Lower lobe of right lung (tissue), 2 donors: ENCODE measurements at regions not wholly inside any gene's neighbourhood (a gene's known extent, or its start where the extent isn't known, plus 50 kb on each side); places are given as distances from the start of the nearest gene placed in this dataset.

Experiments used
- ATAC-seq, 2 donors: fragments of 200-7000 bp; cut with Tn5 transposase; one replicate each; pipeline ENCODE4 v1.9.1; 2020 to 2022; ENCODE audit warnings: mild to moderate bottlenecking in 2 of 2, moderate library complexity in 2 of 2
- DNase-seq: peaks from one replicate; pipeline ENCODE4 v3.0.0-alpha.2; 2020
- H3K27ac ChIP-seq: fragments of 200-600 bp; one replicate; pipeline ENCODE4 v1.8.0; 2022
- H3K27me3 ChIP-seq: fragments of 200-600 bp; one replicate; pipeline ENCODE4 v1.8.0; 2022; ENCODE audit warnings: low read depth
- H3K36me3 ChIP-seq: fragments of 200-600 bp; one replicate; pipeline ENCODE4 v1.8.0; 2022; ENCODE audit warnings: mild to moderate bottlenecking
- H3K4me1 ChIP-seq: fragments of 200-600 bp; one replicate; pipeline ENCODE4 v1.8.0; 2022
- H3K4me3 ChIP-seq: fragments of 200-600 bp; one replicate; pipeline ENCODE4 v1.8.0; 2022; ENCODE audit warnings: mild to moderate bottlenecking
- H3K9me3 ChIP-seq: fragments of 200-600 bp; one replicate; pipeline ENCODE4 v1.8.0; 2022
- intact Hi-C: fragments of 100-400 bp; cut with DNase I; formaldehyde crosslinking; loops from one replicate; pipeline ENCODE4 v1.11.0; 2022
- TF ChIP-seq, protein P1 (sequence below): fragments of 200-600 bp; IDR thresholded peaks from one replicate; pipeline ENCODE4 v1.8.0; 2022; ENCODE audit warnings: antibody characterized with exemption, mild to moderate bottlenecking
- donor health status: DM: no; HTN: yes; CAD: no; lungs with severe emphysema.

GRCh38 chr5:171663311-171664085, 122.1 kb upstream of the SMIM23 start:
- intact Hi-C loops: no loop called here
- Histone ChIP-seq H3K9me3 (no peaks in the 10 kb centered on the region), H3K27me3 (no peaks in the 10 kb centered on the region), H3K27ac (no peak overlapping the region), H3K4me3 (no peak overlapping the region), H3K4me1 (no peaks in the 10 kb centered on the region), H3K36me3 (no peaks in the 10 kb centered on the region)
- ATAC-seq: no peak
- TF ChIP-seq, protein P1, sequence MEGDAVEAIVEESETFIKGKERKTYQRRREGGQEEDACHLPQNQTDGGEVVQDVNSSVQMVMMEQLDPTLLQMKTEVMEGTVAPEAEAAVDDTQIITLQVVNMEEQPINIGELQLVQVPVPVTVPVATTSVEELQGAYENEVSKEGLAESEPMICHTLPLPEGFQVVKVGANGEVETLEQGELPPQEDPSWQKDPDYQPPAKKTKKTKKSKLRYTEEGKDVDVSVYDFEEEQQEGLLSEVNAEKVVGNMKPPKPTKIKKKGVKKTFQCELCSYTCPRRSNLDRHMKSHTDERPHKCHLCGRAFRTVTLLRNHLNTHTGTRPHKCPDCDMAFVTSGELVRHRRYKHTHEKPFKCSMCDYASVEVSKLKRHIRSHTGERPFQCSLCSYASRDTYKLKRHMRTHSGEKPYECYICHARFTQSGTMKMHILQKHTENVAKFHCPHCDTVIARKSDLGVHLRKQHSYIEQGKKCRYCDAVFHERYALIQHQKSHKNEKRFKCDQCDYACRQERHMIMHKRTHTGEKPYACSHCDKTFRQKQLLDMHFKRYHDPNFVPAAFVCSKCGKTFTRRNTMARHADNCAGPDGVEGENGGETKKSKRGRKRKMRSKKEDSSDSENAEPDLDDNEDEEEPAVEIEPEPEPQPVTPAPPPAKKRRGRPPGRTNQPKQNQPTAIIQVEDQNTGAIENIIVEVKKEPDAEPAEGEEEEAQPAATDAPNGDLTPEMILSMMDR: no peak
- DNase-seq: no peak

- Histone ChIP-seq H3K36me3 (no peaks in the 10 kb centered on the region), H3K4me3 (no peak overlapping the region), H3K27me3 (no peaks in the 10 kb centered on the region), H3K4me1 (no peaks in the 10 kb centered on the region), H3K27ac (no peak overlapping the region), H3K9me3 (no peaks in the 10 kb centered on the region)
- DNase-seq: no peak
- ATAC-seq: no peak
- intact Hi-C loops: no loop called here
- TF ChIP-seq, protein P1: no peak
Measured at GRCh38 chr5:171664489-171664888, 121.1 kb upstream of the SMIM23 start.

- Histone ChIP-seq H3K4me3 (no peak overlapping the region), H3K27ac (no peak overlapping the region), H3K36me3 (no peaks in the 10 kb centered on the region), H3K27me3 (no peaks in the 10 kb centered on the region), H3K4me1 (no peaks in the 10 kb centered on the region), H3K9me3 (no peaks in the 10 kb centered on the region)
- ATAC-seq: no peak
- intact Hi-C loops: no loop called here
- DNase-seq: no peak
- TF ChIP-seq, protein P1: no peak
Measured at GRCh38 chr5:171666815-171667214, 118.8 kb upstream of the SMIM23 start.

DNA sequence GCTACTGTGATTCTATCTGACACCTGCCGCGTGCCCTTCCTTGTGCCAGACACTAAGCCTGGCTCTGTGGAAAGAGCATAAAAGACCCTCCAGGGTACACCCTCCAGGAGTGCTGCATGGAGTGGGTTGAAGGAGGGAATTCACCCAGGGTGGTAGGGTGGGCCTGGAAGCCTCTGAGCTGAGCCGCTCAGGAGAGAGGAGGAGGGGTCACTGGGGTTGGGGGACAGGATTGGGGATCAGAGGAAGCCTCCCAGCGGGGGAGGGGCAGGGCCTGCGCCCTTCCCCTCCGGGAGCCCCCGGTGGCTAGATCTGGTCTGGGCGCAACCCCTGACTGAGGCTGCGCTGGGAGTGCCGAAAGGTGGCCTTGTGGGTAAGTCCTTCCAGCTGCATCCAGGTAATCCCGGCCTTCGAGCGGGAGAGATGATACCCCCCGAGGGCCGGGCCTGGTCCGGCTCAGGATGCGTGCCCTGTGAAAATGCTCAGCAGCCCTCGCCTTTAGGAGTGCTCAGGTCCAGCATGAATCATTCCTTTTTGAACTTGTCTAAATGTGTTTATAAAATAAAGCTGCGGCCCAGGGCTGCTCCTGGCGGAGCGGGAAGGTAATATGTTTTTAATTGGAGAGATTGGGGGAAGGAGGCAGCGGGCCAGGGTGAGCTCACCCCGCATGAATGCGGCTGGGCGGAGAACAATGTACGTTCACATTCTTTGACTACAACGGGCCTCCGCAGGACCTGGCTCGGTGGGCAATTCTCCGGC, 118.1 kb upstream of the SMIM23 start:
- Histone ChIP-seq H3K27me3 (no peaks in the 10 kb centered on the region), H3K9me3 (no peaks in the 10 kb centered on the region), H3K4me3 (no peak overlapping the region), H3K36me3 (no peaks in the 10 kb centered on the region), H3K4me1 (no peaks in the 10 kb centered on the region), H3K27ac (no peak overlapping the region)
- TF ChIP-seq, protein P1: no peak
- ATAC-seq (peak; percentile 75 to 76), DNase-seq (peak; percentile 52)
- intact Hi-C loops: no loop called here

GRCh38 chr5:171668097-171668412, 117.6 kb upstream of the SMIM23 start:
- no peaks in the 10 kb centered on the region for H3K4me1 ChIP-seq
- no peaks in the 10 kb centered on the region for H3K36me3 ChIP-seq
- intact Hi-C loops: no loop called here
- no peaks in the 10 kb centered on the region for H3K9me3 ChIP-seq
- H3K4me3 ChIP-seq: no peak overlapping the region
- H3K27ac ChIP-seq: no peak overlapping the region
- TF ChIP-seq, protein P1: no peak
- ATAC-seq (no peak), DNase-seq (no peak)
- no peaks in the 10 kb centered on the region for H3K27me3 ChIP-seq
